GM08714 (cell line): ENCODE measurements at regions not wholly inside any gene's neighbourhood (a gene's known extent, or its start where the extent isn't known, plus 50 kb on each side); places are given as distances from the start of the nearest gene placed in this dataset.
"Not testable (repeated sequence)": the region's sequence is repeated elsewhere in the genome, so short reads cannot be mapped to it uniquely, and the experiment has no call there.

Experiments
- H3K4me3 ChIP-seq: fragments of 200-500 bp; sonication (Bioruptor generic); 2 replicates; pipeline ENCODE4 v1.5.1; 2014; ENCODE audit warnings: mild to moderate bottlenecking, low read length, inconsistent platforms
- ZNF274 ChIP-seq: IDR thresholded peaks from 2 replicates; pipeline ENCODE4 v1.6.1; 2012; ENCODE audit warnings: mild to moderate bottlenecking, low read depth, low read length

- TF ChIP-seq ZNF274 = no peak
- H3K4me3 ChIP-seq = no peak overlapping the region
These were observed 300.0 kb upstream of the ALG10B start for GRCh38 chr12:38016602-38017001.

GRCh38 chr12:38025916-38026315 lies 290.7 kb upstream of the ALG10B start:
- no peak overlapping the region for H3K4me3 ChIP-seq
- TF ChIP-seq ZNF274 = no peak

GRCh38 chr12:38053113-38053512 lies 263.5 kb upstream of the ALG10B start:
- H3K4me3 ChIP-seq = no peak overlapping the region
- no peak for TF ChIP-seq ZNF274

GRCh38 chr12:38053655-38054464 lies 262.7 kb upstream of the ALG10B start:
- H3K4me3 ChIP-seq = no peak overlapping the region
- no peak for TF ChIP-seq ZNF274

GRCh38 chr12:38056701-38057689 lies 259.6 kb upstream of the ALG10B start:
- no peak for TF ChIP-seq ZNF274
- H3K4me3 ChIP-seq = no peak overlapping the region

- TF ChIP-seq ZNF274 = no peak
- H3K4me3 ChIP-seq = no peak overlapping the region
These were observed 216.9 kb upstream of the ALG10B start for GRCh38 chr12:38099686-38100085.

- H3K4me3 ChIP-seq = no peak overlapping the region
- no peak for TF ChIP-seq ZNF274
These were observed 214.8 kb upstream of the ALG10B start for GRCh38 chr12:38101753-38102152.

- H3K4me3 ChIP-seq = no peak overlapping the region
- TF ChIP-seq ZNF274 = no peak
These were observed 214.4 kb upstream of the ALG10B start for GRCh38 chr12:38102197-38102596.

GRCh38 chr12:38110026-38110699 lies 206.4 kb upstream of the ALG10B start:
- no peak overlapping the region for H3K4me3 ChIP-seq
- TF ChIP-seq ZNF274 = no peak

- no peak for TF ChIP-seq ZNF274
- H3K4me3 ChIP-seq = no peak overlapping the region
These were observed 202.6 kb upstream of the ALG10B start for GRCh38 chr12:38113991-38114390.

GRCh38 chr12:38116968-38117367 lies 199.6 kb upstream of the ALG10B start:
- TF ChIP-seq ZNF274 = no peak

GRCh38 chr12:38118632-38119031 lies 197.9 kb upstream of the ALG10B start:
- no peak for TF ChIP-seq ZNF274
- no peak overlapping the region for H3K4me3 ChIP-seq

More at GRCh38 chr12:38116968-38117367, 199.6 kb upstream of the ALG10B start:
- no peak overlapping the region for H3K4me3 ChIP-seq

GRCh38 chr12:38120438-38120837 lies 196.1 kb upstream of the ALG10B start:
- H3K4me3 ChIP-seq = no peak overlapping the region
- no peak for TF ChIP-seq ZNF274

- H3K4me3 ChIP-seq = not testable (repeated sequence)
These were observed 193.5 kb upstream of the ALG10B start for GRCh38 chr12:38123028-38123427.
